ENCODE measurements at regions not wholly inside any gene's neighbourhood (a gene's known extent, or its start where the extent isn't known, plus 50 kb on each side); places are given as distances from the start of the nearest gene placed in this dataset.

- TF ChIP-seq POLR2A (IDR thresholded peaks at IDR 0.05; ENCODE audit: extremely low read depth, insufficient read length) (no peak), MAX (IDR thresholded peaks at IDR 0.05; ENCODE audit: low read depth, low read length) (no peak), CTCF (IDR thresholded peaks at IDR 0.05; ENCODE audit: low read depth, low read length) (no peak), MYC (IDR thresholded peaks at IDR 0.05; ENCODE audit: low read depth, low read length) (no peak)
Measured at GRCh38 chr3:72373139-72373538, 475.1 kb downstream of the SHQ1 start.
